ENCODE measurements at regions not wholly inside any gene's neighbourhood (a gene's known extent, or its start where the extent isn't known, plus 50 kb on each side); places are given as distances from the start of the nearest gene placed in this dataset.
"Not testable (repeated sequence)": the region's sequence is repeated elsewhere in the genome, so short reads cannot be mapped to it uniquely, and the experiment has no call there.

DNA sequence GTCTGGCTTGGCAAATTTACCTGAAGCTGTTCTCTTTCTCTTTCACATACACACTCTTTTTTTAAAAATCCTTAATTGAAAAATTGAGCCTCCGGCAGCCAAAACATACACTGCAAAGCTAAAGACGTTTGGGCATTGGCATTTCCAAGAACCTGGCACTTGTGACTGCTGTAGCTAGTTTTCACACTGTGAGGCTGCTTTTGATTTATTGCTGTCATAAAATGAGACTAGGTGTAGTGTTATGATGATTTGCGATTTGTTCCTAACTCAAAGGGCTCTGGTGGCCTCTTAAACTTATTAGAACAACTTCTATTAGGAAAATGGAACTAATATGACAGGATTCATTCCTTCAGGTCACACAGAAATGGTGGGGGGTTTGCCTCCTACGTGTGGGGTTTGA is 377.1 kb upstream of the FAR2 start:
- DNase-seq, result no peak

DNA sequence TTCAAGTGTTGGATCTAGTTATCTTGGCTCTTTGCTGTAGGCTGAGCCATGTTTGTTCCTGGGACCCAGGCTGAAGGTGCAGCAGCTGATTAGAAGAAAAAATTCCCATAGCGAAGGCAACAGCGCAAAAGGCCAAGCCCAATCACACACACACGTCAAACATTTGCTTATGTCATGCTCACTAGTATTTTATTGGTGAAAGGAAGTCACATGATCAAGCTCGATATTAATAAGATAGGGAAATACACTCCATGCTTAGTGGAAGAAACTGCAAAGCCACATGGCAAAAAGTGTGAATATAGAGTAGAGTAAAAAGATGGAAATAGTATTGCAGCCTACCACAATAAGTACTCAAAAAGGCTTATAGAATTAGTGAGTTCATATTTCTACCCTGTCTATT is 373.5 kb upstream of the FAR2 start:
- no peak for DNase-seq

DNA sequence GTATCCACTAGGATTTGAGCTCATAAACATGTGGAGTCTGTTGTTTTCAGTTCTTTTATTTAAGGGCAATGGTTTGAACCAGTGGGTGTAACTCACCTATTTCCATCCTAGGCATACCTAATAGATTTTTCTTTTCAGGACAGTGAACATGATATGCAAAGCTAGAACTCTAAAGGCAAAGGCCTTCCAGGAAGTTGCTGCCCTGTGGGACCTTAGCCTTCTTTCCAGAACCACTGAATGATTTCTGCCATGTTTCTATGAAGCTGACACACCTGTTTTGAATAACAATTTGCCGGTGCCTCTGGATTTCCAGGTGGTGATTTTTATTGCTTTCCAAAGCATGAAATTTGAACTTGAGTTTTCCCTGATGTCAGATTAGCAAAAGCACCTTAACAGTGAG is 372.9 kb upstream of the FAR2 start:
- peak; percentile 24 for DNase-seq

DNA sequence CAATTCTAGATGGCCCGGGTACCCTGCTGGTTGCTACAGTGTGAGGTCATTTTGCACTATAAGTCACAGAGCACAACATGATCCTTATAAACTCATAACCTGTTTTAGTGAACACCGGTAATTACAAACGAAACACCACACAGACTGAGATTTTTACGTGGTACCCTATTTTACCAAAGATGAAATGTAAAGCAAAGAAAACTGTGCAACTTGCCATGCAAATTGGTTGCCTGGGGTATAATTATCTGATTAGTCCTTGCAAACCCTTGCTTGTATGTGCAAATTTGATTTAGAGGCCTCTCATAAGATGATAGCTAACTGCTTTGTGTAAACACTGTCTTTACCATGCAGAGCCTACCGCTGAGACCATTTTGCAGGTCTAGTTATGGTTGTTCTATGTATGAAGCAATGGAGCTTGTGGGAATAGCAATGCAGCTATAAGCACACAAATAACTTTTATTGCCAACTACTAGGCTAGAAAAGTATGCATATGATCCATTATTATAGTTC is 372.1 kb upstream of the FAR2 start:
- no peak for DNase-seq

DNA sequence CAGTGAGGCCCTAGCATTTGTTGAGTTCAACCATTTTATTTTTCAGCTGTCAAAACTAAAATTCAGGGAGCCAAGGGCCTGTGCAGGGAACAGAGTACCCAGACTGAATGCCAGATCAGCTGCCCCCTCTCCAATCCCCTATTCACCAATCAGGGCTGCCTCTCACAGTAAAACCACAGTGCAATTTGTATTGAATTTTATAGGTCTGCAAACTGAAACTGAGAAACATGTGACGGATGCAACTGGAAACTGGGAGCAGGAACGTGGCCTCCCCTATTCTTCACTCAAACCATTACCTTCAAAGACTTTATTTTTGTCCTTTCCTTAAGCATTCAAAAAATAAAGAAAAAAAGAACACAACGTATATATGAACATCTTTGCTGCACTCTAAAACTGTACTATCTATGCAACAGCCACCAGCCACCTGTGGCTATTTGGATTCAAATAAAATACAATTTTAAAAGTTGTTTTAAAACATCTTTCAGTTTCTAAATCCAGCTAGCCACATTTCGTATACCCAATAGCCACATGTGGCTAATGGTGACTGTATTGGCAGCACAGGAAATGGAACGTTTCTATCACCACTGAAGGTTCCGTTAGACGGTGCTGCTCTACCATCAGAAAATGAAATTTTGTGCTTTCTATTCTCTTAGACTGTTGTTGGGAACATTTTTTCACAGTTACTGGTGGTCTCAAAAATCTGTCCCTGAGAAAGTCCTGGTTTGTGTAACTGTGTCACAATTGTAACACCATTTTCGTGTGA is 371.3 kb upstream of the FAR2 start:
- no peak for DNase-seq

DNA sequence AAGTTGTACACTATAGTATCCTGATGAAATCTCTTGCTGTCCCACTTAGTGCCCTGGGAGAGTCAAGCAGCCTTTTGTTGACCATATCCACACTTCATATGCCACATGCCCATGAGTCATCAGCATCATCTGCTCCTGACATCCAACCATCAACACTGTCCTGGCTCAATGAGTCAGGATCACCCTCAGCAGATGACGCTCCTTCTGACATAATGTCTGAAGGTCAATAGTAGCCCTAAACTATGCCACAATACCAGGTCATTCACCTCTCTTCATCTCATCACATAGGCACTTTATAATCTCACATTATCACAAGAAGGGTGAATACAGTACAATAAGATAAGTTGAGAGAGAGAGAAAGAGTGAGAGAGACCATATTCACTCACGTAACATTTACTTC is 369.0 kb upstream of the FAR2 start:
- no peak for DNase-seq

DNA sequence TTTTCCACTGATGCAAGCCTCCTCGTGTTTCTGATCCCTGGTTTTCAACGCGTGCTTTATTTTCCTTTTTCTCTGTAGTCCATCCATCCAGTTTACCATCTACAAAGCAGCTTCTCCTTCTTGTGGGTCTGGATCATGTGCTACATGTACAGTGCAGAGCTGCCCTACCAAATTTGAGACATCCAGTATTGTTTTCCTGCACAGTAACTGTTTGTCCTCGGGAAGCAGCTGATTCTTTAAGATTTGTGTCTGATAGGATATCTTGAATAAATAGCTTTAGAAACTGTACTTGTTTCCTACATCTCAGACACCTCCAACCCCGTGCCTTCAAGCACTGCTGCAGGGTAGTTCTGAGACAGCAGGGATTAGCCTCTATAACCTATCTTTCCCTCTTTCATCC is 368.1 kb upstream of the FAR2 start:
- DNase-seq, result no peak

DNA sequence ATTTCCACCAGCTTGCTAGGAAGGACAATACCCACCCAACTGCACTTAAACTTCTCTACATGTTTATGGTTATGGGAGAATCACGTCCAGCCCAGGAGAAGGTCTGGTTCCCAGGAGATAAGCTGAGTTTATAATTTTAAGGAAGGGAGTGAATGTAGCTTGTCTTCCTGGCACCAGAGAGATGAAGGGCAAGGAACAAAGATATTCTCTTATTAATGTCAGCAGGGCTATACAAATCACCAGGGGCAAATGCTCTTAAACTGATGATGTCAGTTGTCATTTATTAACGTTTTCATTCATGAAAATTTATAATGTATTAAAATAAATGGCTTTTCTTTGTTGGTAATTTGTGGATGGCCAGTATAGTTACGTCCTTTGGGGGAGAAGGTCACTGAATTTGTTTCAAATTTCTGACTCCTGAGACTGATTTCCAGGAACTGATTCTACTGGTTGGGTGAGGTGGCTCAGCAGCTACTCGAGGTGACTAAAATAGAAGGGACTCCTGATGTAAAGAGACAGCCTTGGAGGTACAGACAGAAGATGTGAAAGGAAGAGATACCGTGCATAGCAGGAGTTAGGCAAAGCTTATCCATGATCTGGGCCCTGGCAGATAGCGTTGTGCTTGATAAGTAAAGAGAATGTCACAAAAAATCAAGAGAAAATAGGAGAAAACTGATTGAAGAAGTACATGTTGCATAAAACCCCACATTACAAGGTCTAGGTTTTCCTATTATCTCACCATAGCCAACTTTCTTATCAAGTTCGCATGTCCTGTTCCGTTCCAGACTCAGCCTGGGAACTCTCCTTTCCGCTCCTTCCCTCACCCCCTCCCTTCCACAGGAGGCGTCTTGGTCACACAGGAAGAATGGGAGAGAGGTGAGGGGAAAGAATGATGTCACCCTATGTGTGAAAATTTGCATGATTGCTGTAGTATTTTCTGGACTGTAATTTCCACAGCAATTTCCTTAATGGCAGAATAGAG is 367.1 kb upstream of the FAR2 start:
- no peak for DNase-seq

DNA sequence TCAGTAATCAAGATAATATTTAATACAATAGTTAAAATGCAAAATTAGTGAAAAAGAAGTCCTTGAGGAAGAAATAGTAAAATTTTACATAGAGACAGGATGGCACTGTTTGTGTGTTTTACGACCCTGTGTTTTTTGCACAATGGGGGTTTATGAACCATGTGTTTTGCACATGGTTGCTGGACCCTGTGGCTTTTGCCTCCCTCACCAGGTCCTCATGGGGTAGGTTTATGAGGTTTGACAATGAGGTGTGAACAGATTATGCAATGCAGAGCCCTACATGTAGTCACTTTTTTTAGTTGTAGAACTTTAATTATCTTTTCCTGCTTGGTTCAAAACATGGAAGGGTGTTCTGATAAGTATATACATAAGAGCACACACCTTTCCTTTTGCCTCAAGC is 366.3 kb upstream of the FAR2 start:
- no peak for DNase-seq

DNA sequence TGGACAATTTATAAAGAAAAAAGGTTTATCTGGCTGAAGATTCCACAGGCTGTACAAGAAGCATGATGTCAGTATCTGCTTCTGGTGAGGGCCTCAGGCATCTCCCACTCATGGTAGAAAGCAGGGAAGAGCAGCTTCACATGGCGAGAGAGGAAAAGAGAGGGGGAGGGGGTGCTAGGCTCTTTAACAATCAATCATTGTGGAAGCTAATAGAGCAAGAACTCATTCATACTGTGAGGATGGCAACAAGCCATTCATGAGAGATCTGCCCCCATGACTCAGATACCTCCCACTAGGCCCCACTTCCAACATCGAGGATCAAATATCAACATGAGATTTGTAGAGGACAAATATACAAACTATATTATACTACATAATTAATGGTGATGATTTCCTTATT is 361.9 kb upstream of the FAR2 start:
- no peak for DNase-seq

DNA sequence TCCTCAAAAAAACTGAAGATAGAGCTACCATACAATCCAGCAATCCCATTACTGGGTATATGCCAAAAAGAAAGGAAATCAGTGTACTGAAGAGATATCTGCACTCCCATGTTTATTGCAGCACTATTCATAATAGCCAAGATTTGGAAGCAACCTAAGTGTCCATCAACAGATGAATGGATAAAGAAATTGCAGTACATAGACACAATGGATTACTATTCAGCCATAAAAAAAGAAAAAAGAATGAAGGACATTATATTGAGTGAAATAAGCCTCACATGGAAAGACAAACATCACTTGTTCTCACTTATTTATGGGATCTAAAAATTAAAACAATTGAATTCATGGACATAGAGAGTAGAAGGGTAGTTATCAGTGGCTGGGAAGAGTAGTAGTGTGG is 360.8 kb upstream of the FAR2 start:
- not testable (repeated sequence) for DNase-seq

DNA sequence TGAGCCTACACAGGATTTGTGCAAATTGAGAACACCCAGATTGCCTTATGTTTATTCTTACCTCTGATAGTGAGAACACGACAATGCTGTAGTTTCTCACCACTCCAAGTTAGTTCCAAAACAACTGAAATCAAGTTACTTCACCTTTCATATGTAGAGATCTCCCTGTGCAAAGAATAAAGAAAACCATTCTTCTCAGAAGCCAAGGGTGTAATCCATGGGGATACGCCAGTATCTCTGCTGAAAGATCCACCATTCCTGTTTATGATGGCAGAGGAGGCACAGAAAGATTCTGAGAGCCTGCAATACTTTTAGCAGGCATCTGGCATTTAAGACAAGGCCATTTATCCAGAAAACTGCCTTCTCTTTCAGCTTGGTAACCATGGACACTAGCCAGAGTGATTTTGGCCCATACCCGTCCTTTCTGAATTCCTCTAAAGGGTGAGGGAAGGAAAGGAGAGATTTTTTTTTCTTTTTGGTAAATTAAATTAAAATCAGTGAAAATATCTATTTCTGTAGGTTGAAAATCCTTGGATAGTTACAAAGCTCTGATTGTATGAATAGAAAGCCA is 355.4 kb upstream of the FAR2 start:
- no peak for DNase-seq

DNA sequence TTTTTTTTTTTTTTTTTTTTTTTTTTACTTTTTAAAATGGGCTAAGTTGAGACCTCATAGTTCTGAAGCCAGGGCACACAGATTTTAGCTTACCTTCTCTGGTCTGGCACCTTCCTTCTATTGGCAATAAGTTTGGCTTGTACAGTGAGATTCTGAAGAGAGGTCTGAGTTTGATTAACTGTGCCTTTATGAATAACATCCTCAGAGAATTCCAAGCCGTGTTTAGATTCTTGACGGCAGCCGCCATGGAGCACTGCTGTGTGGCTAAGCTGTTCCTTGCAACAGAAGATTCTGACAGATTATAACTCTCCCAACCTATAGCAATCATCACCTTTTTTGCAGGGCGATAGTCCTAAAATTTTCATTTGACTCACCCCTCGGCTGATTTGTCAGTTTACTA is 354.9 kb upstream of the FAR2 start:
- no peak for DNase-seq

DNA sequence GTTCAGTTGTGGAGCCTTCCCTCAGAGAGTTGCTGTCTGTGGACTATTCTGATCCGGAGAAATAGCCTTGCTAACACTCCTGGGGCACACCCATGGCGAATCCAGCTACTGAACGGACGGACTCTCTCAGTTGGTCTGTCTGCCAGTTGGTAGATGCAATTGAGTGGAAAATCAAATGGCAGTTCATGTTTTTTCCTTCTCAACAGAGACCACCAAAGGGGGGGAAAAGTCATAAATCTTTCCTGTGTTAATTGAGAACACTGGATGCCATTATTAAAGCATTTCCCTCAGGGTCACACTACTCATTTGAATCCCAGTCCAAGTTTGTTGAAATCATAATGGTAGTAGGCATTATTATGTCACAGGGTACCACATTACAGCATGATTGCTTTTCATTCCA is 354.3 kb upstream of the FAR2 start:
- DNase-seq, result no peak

DNA sequence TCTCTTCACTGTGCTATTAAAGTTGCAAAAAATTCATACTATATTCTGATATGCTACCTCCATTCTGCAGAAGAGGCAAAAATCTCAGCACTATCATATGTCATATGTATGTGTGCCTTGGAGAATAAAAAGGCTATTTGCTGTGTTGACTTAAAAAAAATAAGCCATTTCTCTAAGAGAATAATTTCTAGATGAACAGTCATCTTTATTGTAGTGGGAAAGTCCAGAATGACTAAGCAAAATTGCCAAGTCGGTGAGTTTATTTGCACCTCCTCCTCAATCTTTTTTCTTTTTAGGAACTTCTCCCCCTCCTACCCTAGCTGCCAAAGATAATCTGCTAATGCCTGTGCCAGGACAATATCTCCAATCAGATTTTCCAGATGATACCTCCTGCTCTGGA is 353.8 kb upstream of the FAR2 start:
- no peak for DNase-seq

DNA sequence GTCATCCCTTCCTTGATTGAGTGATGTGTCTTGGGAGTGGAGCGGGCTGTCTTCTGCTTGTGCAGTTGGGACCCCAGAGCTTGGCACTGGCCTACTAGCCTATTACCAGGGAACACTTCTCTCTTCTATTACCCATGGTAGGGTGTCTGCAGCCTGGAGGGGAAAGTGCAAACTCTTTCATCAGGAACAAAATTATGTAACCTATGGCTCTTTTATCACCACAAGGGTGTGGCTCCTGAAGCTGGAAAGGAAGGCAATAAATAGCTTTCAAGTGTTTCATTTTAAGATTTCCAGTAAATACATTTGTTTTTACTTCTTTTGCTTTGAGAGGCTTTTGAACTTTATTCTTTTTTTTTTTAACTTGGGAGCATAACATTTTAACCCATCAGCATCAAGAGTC is 349.7 kb upstream of the FAR2 start:
- no peak for DNase-seq

DNA sequence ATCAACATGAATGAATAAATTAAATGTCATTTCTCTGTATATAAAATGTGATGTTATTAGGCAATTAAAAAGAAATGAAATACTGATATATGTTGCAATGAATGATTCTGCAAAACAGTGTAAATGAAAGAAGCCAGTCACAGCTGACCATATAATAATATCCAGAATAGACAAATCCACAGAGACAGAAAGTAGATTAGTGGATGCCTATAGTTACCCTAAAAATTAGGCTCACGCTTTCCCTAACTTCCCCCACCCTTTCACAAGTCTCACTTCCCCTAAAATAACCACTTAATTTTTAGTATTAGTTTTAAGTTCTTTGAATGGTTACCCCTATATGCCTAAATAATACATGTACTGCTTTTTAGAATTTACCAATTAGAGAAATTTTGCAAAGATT is 348.9 kb upstream of the FAR2 start:
- no peak for DNase-seq

DNA sequence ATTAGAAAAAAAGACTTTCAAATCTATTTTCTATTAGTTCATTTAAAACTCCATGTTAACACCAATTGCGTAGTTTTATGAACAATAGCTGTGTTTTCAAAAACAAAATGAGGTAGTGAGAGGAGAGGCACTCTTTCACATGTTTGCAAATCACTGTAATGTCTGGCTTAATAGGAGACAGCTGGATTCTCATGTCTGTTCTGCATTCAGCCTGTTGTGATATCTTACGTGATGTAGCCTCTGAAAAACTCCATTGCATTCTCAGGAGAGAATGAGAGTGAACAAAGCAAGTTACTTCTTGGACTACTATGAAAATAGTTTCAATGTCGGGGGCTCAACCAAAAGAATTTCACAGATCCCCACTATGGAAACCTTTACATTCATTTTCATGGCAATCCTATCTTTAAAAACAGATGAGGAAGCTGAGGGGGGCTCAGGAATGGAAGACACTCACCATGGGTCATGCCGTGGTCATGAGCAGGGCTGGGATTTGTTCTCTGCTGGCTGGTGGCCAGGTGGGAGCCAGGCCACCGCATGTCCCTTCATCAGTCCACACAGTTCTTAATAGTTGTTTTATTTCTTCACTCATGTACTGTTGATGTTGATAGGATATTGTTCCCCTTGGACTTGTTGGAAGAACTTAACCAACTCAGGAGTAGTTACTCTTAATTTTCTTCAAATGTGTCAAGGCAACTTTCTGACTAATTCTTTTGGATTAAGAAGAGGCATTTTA is 346.2 kb upstream of the FAR2 start:
- DNase-seq, result no peak

DNA sequence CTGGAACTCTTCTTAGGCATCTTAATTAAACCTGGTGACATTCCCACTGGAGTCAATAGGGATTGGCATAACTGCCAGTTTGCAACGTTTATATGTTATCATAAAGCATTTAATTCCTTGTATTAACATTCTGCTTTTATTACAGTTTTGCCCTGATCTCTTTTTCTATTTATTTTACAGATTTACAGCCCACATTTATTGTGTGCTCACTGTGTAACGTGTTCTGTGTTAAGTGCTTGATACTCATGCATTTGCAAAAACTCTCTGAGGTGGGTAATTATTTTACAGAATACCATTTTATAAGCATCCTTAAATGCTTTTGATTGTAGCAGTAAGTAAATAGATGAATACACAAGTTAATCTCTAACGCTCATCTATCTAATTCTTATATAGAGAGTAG is 341.5 kb upstream of the FAR2 start:
- no peak for DNase-seq

DNA sequence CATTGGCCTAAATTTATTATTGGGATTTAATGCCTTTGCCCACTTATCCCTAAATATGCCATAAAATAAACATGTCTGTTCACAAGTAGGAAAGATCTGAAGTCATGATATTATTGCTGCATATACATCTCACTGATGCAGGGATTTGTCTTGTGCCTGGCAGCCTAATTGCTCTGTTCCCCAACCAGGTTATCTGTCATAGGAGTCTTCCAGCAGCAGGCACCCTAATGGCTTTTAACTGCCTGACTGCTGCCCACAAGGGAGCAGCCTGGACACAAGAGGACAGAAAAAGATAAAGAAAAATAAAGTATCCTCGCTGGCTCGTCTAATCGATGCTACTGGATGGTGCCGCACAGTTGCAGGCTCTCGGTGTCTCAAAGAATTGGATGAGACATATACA is 337.6 kb upstream of the FAR2 start:
- DNase-seq, result no peak

DNA sequence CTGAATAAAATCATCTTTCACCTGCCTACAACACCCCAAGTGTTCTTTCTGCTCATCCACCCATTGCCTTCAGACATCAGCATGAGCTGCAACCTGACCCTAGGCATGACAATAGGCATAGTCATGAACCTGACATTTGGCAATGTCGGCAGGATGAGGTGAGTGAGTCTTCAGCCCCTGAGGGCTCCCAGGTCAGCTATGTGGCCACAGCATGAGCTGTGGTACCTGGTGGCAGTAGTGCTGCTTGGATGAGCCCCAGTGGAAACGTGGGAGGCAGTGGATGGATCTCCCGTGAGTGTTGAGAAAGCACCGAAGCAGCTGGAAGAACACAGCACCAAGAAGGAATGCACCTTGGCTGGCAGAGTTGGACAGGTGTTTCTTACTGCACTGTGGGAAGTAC is 334.8 kb upstream of the FAR2 start:
- DNase-seq, result no peak

DNA sequence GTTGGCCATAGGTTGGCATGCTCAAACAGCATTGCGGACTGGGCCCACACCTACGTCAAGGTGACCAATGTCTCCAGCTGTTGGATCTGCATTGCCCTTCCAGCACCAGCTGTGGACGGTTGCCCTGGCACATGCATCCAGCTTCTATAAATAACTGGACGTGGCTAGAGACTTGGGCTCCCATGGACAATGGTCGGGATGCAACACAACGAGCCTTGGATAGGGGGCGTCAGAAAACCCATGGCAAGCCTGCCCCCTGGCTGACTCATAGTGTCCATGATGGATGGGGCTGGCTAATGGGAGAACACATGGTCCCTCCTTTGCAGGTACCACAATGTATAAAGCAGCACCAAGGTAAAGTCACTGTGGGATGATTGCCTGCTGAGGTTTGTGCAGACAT is 331.6 kb upstream of the FAR2 start:
- no peak for DNase-seq

Measured in renal pelvis (tissue), 1 donor.